CD4-positive, alpha-beta T cell treated with Interleukin-6 at 100 ng/mL for 8 hours (primary cell): ENCODE measurements at regions not wholly inside any gene's neighbourhood (a gene's known extent, or its start where the extent isn't known, plus 50 kb on each side); places are given as distances from the start of the nearest gene placed in this dataset.
"Not testable (repeated sequence)": the region's sequence is repeated elsewhere in the genome, so short reads cannot be mapped to it uniquely, and the experiment has no call there.

Experiments used
- DNase-seq: peaks from one replicate; pipeline ENCODE4 v3.0.0-alpha.2; 2020; ENCODE audit warnings: mixed read lengths, low spot score

GRCh38 chr4:120636120-120636630 lies 286.4 kb downstream of the PRDM5 start:
- no peak for DNase-seq

- no peak for DNase-seq
These were observed 288.7 kb downstream of the PRDM5 start for GRCh38 chr4:120633810-120634209.

- DNase-seq = no peak
These were observed 292.1 kb downstream of the PRDM5 start for GRCh38 chr4:120630427-120630826.

- DNase-seq = no peak
These were observed 292.9 kb downstream of the PRDM5 start for GRCh38 chr4:120629546-120630108.

- DNase-seq = no peak
These were observed 299.9 kb downstream of the PRDM5 start for GRCh38 chr4:120622601-120623000.

GRCh38 chr4:120617171-120617570 lies 305.4 kb downstream of the PRDM5 start:
- no peak for DNase-seq

GRCh38 chr4:120616041-120616440 lies 306.5 kb downstream of the PRDM5 start:
- no peak for DNase-seq

GRCh38 chr4:120613778-120614177 lies 308.7 kb downstream of the PRDM5 start:
- no peak for DNase-seq

- no peak for DNase-seq
These were observed 311.4 kb downstream of the PRDM5 start for GRCh38 chr4:120611092-120611491.

- DNase-seq = no peak
These were observed 331.5 kb downstream of the PRDM5 start for GRCh38 chr4:120591038-120591437.

- DNase-seq = no peak
These were observed 332.7 kb downstream of the PRDM5 start for GRCh38 chr4:120589787-120590186.

- DNase-seq = no peak
These were observed 353.8 kb downstream of the PRDM5 start for GRCh38 chr4:120568731-120569130.

- DNase-seq = no peak
These were observed 360.9 kb downstream of the PRDM5 start for GRCh38 chr4:120561648-120562047.

GRCh38 chr4:120557372-120557771 lies 365.2 kb downstream of the PRDM5 start:
- DNase-seq = no peak

- DNase-seq = no peak
These were observed 367.5 kb downstream of the PRDM5 start for GRCh38 chr4:120555058-120555457.

GRCh38 chr4:120554086-120554485 lies 368.4 kb downstream of the PRDM5 start:
- DNase-seq = no peak

GRCh38 chr4:120550624-120551220 lies 371.8 kb downstream of the PRDM5 start:
- DNase-seq = not testable (repeated sequence)

GRCh38 chr4:120549011-120549570 lies 373.4 kb downstream of the PRDM5 start:
- no peak for DNase-seq

- DNase-seq = no peak
These were observed 377.1 kb downstream of the PRDM5 start for GRCh38 chr4:120545391-120545790.

- no peak for DNase-seq
These were observed 377.7 kb downstream of the PRDM5 start for GRCh38 chr4:120544838-120545237.

GRCh38 chr4:120540625-120541024 lies 381.9 kb downstream of the PRDM5 start:
- no peak for DNase-seq

- no peak for DNase-seq
These were observed 385.6 kb downstream of the PRDM5 start for GRCh38 chr4:120536884-120537283.

GRCh38 chr4:120528428-120528827 lies 394.1 kb downstream of the PRDM5 start:
- no peak for DNase-seq

GRCh38 chr4:120526033-120526432 lies 396.5 kb downstream of the PRDM5 start:
- DNase-seq = no peak
